Glomerular visceral epithelial cell (primary cell): ENCODE measurements at regions not wholly inside any gene's neighbourhood (a gene's known extent, or its start where the extent isn't known, plus 50 kb on each side); places are given as distances from the start of the nearest gene placed in this dataset.

Experiments used
- DNase-seq: peaks from one replicate; pipeline ENCODE4 v3.0.0-alpha.2; 2016; ENCODE audit errors: extremely low spot score

DNA sequence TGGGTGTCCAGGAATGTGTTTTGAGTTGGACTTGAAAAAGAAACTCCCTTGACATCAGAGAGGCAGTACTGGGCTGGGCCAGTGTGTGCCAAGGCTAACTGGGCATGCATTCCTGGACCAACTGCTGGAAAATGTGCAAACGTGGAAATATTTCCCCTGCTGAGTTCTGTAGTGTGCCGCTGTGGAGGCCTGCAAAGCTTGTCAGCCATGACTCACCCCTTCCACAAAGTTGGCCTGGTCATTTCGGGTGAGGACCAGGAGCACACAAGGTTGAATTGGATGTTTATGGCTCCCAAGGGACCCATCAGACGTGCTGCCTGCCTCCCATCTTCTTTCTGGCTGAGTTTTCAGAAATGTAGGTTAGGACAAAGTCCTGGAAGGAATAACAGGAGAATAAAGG lies 513.1 kb downstream of the MIAT start:
- peak; percentile 87 for DNase-seq

DNA sequence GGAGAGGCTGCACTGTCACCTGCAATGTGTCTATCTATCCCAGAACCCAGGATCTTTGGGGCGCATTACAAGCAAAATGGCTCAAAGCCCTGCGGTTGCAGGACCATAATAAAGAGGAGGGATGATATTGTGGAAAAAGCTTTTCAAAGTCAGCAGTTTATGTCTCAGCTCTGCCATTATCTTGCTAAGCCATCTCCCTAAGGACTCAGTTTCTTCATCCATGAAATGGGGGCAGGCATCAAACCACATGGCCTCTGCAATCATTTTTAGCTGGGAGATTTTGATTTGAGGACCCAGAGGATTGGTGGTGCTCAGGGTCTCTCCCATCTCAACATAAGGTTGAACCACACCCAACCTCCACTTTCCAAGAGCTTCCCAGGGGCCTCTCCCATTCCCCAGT lies 513.8 kb downstream of the MIAT start:
- DNase-seq: no peak

DNA sequence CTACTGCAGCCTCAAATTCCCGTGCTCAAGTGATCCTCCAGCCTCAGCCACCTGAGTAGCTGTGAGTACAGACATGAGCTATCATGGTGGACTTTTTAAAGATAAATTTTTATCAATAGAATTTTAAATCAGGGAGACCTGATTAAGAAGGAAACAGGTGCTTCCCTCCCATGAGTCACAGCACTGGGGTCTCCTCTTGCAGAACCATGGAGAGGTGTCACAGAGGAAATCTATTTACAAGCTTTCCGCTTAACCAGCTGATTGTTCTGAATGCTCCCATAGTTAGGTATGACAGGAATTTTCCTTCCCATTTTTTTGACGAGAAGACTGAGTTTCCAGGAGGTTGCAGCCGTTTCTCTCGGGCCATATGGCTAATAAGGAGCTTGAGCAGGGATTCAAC lies 516.1 kb downstream of the MIAT start:
- no peak for DNase-seq

- DNase-seq: no peak
Observed at GRCh38 chr22:27175021-27175838, 517.8 kb downstream of the MIAT start.

GRCh38 chr22:27175974-27176373 lies 518.6 kb downstream of the MIAT start:
- no peak for DNase-seq

GRCh38 chr22:27179161-27179560 lies 521.8 kb downstream of the MIAT start:
- DNase-seq: no peak

DNA sequence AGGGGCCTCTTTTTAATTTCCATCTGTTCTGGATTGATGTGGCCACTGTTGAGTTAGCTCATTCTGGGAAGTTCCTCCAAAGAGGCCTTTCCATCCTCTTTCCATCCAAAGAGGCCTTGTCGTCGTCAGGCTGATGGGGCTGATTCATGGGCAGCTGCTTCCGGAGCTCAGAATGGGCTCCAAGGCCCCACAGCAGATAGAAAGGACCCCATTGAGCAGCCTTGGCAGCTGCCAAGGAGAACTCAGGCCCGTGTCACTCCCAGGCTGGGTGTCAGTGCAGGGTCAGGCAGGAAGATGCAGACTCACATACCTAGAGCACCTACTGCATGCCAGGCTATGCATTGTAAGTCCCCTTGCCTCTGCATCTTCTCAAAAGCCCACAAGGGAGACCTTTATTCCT lies 524.1 kb downstream of the MIAT start:
- DNase-seq: no peak

- DNase-seq: no peak
Observed at GRCh38 chr22:27183474-27183873, 526.1 kb downstream of the MIAT start.

- no peak for DNase-seq
Observed at GRCh38 chr22:27185099-27185709, 527.8 kb downstream of the MIAT start.

GRCh38 chr22:27185760-27186302 lies 528.4 kb downstream of the MIAT start:
- no peak for DNase-seq

DNA sequence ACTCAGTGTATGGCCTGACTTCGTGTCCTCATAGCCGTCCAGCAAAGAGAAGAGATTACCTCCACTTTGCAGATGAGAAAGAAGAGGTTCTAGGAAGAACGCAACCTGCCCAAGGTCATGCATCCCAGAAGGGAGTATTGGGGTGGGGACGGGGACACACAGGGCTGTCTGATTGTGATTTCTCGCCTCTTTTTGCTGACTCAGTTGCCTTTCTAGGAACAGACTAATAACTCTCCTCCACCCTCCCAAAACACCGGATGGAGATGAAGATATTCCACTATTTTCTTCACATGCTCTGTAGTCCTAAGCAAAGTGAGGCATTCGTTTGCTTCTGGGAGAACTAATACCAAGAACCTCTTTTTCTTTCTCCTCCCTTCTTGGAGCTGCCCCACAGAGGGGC lies 529.3 kb downstream of the MIAT start:
- no peak for DNase-seq

DNA sequence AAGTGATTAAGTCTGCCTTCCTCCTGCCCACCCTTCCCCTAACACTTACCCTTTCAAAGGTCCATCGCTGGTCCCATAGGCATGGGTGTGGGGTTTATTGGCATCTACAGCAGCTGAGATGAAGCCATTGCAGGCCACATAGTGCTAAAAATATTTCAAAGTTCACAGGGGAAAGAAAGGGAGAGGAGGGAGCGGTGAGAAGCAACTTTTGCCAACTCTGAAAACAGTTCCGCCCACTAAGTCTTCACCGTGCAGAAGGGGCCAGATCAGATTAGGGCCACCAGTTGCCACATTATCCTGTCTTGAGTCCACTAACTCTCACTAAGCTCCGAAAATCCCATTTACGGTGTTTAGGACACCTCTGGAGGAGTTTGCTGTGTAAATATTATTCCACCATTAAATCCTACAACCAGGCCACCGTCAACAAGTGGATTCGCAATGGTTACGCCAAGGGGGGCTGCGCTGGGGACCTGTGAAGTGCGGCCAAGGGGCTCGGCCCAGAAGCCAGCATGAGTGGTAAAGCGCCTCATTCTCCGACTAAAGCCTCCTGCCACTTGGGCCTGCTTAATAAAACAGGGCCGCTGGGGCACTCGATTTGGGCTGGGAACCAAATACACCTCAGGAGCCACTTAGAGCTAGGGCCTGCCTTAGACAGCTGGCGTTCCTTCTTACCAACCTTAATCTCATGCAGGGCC lies 534.9 kb downstream of the MIAT start:
- DNase-seq: no peak

DNA sequence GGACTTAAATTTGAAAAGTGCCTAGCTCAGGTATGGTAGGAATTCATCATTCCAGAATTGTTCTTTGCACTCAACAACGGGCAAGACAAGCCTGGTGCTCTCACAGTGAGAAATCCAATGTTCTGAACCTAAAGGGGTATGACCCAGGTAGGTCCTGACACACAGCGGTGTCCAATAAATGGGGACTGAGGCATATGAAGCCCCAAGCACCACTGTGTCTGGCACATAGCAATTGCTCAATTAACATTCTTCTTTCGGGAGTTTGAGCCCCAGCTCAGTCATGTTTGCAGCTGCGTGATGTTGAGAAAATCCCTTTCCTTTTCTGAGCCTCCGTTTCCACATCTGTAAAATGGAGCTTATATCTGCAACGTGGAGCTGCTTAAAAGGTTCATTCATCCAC lies 535.8 kb downstream of the MIAT start:
- DNase-seq: no peak

DNA sequence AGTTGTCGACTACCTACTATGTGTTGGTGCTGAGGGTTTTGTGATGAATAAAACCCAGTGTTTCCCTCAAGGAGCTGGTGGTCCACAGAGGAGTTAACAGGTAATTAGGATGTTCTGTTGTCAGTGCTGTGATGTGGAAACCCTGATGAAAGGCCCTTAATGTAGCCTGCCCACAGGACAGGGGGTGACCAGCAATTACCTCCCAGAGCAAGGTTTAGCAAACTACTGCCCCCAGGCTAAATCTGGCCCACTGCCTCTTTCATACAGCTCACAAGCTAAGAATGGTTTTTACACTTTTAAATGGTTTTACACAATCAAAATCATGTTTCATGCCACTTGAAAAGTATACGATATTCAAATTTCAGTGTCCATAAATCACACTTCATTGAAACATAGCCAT lies 536.2 kb downstream of the MIAT start:
- no peak for DNase-seq

DNA sequence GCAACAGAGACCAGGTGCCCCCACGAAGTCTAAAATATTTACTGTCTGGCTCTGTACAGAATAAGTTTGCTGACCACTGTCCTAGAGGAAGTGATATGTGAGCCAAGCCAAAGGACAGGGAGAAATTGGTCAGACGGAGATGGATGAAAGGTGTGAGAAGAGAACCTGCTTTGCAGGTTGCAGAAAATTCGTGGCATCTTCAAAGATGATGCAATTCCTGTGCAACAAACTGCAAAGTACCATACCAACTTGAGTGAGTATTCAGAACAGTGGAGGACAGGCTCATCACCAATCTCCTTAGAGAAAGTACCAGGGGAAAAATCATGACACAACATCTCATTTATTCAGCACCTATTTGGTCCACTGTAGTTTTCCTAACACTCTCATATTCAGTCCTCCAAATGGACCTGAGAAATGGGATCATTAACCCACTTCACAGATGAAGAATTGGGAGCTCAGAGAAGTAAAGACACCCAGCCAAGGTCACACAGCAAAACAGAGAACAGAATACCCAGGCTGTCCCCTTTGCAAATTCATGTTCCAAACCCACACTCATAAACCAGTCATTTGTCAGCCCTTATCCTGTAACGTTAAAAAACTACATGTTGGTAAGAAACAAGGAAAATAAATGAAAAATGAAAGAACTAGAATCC lies 536.8 kb downstream of the MIAT start:
- no peak for DNase-seq

GRCh38 chr22:27195094-27195493 lies 537.7 kb downstream of the MIAT start:
- no peak for DNase-seq

DNA sequence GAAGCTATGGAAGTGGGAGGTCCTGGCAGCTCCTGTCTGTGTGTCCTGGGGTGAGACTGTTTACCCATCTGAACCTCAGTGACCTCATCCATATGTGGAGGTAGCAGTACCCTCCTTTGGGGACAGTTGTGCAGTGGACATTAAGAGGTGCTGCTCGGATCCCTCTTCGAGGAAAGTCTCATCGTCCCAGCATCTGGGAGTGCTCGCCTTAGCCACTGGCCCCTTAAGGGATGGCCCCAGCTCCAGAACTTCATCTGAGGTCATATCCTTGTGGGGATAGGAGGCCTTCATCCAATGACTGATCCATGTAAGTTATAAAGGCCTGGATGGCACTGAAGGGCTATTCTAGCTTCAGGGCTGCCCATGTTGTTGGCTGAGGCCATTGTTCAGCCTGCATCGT lies 538.1 kb downstream of the MIAT start:
- DNase-seq: no peak

- DNase-seq: no peak
Observed at GRCh38 chr22:27196606-27197005, 539.2 kb downstream of the MIAT start.

GRCh38 chr22:27197052-27197451 lies 539.7 kb downstream of the MIAT start:
- DNase-seq: no peak

GRCh38 chr22:27197618-27198017 lies 540.2 kb downstream of the MIAT start:
- no peak for DNase-seq

DNA sequence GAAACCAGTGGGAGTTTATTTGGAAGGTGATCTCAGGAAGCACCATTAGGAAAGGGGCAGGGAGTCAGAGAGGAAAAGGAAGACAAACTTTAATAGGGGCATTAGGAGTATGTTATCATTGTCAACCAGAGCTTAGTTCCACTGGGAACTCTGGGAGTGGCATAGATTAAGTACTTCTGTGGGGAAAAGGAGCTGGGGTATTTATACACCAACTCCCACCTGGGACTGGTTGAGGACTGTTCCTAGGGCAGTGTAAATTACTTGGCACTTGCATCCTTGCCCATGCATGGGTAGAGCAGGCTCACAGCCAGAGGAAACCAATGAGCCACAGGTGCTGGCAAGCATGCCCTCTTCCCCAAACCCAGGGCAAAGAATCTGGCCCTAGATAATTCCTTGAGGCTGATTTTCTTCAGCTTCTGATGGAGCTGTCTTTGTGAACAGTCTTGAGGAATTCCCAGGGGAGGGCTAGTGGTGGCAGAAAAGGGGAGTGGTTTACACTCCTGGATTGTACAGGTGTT lies 541.2 kb downstream of the MIAT start:
- DNase-seq: peak; percentile 28

DNA sequence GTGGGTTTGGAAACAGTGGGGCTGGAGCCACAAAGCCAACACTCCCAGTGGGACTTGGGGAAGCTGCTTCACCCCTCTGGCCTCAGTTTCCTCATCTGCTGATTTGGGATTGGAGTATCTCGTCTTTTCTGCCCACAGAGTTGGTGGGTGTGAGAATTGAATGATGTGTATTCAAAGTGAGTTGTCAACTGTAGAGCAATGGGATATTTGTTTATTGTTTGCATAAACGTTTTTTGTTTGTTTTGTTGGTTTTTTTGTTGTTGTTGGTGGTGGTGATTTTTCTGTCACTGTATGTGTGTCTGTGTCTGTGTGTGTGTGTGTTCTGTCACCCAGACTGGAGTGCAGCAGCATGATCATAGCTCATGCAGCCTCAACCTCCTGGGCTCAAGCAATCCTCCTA lies 542.0 kb downstream of the MIAT start:
- no peak for DNase-seq
